ENCODE measurements at regions not wholly inside any gene's neighbourhood (a gene's known extent, or its start where the extent isn't known, plus 50 kb on each side); places are given as distances from the start of the nearest gene placed in this dataset.
"Not testable (repeated sequence)": the region's sequence is repeated elsewhere in the genome, so short reads cannot be mapped to it uniquely, and the experiment has no call there.

DNA sequence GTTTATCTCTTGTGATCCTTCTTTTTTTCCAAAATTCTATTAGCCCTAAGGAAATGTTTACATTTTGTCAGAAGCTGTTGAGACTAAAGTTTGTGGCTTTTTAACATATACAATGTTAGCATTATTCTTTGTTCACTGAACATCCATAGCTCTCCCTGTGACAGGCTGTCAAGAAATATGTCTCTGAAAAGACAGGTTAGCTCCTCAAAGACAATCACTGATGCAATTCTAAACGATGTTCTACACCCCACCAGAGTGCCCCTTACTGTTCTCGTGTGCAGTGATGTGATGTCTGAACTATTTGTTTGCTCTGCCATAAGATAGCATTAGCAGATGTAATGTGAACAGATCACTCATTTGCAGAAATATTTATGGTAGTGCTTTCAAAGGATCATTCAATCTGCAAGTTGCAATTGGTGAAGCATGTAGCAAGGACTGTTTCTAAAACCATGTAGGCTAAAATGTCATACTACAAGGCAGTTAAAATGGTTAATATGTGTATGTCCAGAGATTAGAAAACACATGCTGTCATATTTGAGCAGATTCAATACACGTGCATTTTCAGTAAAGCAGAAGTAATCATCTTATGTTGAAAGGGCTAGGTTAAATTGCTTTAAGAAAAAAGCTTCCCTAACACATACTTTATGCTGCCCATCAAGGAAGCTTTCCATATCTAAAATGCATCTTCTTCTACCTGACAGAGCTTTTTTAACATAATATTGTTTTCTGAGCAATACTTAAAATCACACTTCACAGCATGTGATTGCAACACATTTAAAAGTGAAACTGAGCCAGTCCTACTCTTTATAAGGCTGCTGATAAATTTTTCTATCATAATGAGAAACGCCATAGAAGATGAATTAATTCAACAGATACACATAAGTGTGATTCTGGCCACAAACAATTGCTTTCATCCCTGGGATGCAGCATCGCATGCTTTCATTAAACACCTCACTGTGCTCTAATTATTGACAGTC lies 285.7 kb upstream of the UBE2E3 start:
- no peak for DNase-seq

DNA sequence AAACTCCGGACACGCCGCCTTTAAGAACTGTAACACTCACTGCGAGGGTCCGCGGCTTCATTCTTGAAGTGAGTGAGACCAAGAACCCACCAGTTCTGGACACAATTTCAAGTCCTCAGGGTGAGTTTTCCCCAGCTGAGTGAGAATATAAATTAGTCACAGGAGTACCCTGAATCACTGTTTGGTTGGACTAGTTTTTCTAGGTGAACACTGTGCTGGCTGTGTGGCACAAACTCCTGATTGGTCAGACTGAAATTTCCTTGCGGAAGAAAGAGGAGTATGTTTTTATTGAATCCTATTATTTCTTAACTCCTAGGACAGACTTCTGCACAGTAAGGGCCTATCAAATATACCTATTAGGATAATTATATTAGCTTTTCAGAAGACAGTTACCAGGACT lies 288.1 kb upstream of the UBE2E3 start:
- no peak for DNase-seq

DNA sequence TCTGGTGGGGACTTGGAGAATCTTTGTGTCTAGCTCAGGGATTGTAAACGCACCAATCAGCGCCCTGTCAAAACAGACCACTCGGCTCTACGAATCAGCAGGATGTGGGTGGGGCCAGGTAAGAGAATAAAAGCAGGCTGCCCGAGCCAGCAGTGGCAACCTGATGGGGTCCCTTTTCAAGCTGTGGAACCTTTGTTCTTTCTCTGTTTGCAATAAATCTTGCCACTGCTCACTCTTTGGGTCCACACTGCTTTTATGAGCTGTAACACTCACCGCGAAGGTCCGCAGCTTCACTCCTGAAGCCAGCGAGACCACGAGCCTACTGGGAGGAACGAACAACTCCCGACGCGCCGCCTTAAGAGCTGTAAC lies 288.6 kb upstream of the UBE2E3 start:
- not testable (repeated sequence) for DNase-seq

DNA sequence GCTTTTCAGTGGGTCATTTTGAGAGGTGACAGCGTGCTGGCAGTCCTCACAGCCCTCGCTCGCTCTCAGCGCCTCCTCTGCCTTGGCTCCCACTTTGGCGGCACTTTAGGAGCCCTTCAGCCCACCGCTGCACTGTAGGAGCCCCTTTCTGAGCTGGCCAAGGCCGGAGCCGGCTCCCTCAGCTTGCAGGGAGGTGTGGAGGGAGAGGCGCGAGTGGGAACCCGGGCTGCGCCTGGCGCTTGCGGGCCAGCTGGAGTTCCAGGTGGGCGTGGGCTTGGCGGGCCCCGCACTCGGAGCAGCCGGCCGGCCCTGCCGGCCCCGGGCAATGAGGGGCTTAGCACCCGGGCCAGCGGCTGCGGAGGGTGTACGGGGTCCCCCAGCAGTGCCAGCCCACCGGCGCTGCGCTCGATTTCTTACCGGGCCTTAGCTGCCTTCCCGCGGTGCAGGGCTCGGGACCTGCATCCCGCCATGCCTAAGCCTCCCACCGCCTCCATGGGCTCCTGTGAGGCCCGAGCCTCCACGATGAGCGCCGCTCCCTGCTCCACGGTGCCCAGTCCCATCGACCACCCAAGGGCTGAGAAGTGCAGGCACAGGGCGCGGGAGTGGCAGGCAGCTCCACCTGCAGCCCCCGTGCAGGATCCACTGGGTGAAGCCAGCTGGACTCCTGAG lies 289.1 kb upstream of the UBE2E3 start:
- not testable (repeated sequence) for DNase-seq

GRCh38 chr2:180690611-180691010 lies 289.8 kb upstream of the UBE2E3 start:
- no peak for DNase-seq

GRCh38 chr2:180682871-180683270 lies 297.5 kb upstream of the UBE2E3 start:
- no peak for DNase-seq

DNA sequence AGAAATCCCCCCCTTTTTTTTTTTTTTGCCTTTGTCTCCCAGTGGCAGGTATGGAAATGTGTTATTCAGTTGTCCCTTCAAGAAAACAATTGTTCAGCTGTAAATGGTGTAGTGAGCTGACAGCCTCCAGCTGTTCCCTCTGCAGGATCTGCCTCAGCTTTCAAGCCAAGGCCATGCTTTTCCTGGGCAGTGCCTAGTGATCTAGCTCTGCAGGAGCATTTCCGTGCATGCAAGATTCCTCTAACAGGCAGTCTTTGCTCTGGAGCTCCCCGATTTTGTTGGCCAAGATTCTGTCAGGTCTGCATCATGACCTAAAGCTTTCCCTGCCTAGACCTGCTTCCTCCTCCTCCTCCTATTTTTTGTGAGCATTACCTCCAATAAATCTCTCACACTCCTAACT lies 300.7 kb upstream of the UBE2E3 start:
- DNase-seq: no peak

DNA sequence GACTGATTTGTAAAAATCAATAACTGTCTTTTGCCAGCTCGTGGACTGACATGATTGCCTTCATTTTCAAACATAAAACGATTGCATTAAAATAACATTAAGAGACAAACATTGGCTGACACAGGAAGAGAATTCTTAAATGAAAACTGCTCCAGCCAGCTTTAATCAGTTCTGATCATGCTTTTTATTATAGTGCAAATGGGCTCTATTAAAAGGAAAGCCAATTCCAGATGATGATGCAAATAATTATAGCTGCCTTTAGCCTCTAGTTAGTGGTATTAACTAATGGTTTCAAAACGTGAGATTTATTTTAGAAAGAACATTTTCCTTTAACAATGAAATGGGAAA lies 301.8 kb upstream of the UBE2E3 start:
- no peak for DNase-seq

DNA sequence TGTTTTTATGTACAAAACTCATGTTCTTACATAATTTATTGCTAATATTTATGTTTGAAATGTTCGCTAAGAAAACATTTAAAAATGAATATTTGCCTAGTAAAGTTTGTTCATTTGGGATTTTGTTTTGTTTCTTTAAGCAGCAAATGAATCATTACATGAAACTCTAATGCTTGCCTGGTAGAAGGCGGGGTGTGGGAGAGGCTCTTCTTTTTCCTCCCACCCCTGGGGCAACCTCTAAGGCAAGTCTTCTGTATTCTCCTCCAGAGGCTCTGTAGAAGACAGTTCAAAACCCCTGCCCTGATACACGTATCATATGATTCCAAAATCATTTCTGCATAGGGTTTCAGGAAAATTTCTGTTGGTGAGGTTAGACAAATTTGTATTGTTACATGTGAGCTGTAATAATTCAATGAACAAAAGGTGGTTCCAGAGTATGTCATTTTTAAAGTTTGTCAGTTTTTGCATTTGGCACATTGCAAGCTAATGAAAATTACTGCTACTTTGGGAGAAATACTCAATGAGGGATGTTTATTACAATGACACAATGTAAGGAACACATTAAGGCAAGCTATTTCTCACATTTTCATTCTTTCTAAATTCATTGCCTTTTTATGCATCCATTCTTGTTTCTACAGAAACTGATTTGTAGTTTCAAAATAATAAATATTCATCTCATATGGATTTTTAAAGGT lies 302.3 kb upstream of the UBE2E3 start:
- no peak for DNase-seq

GRCh38 chr2:180677200-180677599 lies 303.2 kb upstream of the UBE2E3 start:
- no peak for DNase-seq

DNA sequence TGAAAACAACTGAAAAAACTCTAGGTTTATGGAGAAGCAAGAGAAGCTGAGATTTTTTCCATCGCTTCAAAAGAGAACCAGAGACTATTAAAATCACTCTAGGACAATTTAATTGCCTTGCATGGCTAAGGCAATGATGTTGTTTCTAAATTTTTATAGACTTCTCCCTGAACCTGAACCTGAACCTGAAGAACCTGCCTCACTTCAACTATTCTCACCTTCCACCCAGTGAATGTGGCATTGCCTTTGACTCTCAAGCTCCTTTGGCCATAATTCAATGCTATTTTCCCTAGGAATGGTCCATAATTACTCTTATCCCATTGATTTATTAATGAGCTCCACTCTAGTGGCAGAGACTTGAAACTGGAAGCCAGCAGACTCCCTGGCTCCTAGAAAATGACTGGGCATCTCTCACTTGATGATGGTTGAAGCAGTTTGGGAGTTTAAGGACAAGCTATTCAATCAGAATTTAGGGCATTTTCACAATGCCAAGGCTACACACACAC lies 303.8 kb upstream of the UBE2E3 start:
- DNase-seq: no peak

- DNase-seq: no peak
Observed at GRCh38 chr2:180675170-180675569, 305.2 kb upstream of the UBE2E3 start.

- DNase-seq: no peak
Observed at GRCh38 chr2:180672377-180672776, 308.0 kb upstream of the UBE2E3 start.

- no peak for DNase-seq
Observed at GRCh38 chr2:180670302-180671003, 310.0 kb upstream of the UBE2E3 start.

- peak in 1 of 2 experiments; percentile 9 for DNase-seq
Observed at GRCh38 chr2:180669016-180669415, 311.4 kb upstream of the UBE2E3 start.

DNA sequence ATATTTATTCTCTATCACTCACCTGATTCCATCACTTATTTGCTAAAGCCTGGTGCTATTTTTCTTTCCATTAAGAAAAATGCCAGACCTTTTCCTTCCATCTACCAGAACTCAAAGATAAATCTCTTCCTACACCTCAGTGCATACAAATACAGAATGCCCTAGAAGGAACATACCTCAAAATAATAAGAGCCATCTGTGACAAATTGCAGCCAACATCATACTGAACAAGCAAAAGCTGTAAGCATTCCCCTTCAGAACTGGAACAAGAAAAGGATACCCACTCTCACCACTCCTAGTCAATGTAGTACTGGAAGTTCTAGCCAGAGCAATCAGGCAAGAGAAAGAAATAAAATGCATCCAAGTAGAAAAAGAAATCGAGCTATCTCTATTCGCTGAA lies 315.9 kb upstream of the UBE2E3 start:
- no peak for DNase-seq

GRCh38 chr2:180662941-180663471 lies 317.4 kb upstream of the UBE2E3 start:
- no peak for DNase-seq

GRCh38 chr2:180662521-180662920 lies 317.9 kb upstream of the UBE2E3 start:
- DNase-seq: no peak

- DNase-seq: no peak
Observed at GRCh38 chr2:180661686-180662030, 318.7 kb upstream of the UBE2E3 start.

DNA sequence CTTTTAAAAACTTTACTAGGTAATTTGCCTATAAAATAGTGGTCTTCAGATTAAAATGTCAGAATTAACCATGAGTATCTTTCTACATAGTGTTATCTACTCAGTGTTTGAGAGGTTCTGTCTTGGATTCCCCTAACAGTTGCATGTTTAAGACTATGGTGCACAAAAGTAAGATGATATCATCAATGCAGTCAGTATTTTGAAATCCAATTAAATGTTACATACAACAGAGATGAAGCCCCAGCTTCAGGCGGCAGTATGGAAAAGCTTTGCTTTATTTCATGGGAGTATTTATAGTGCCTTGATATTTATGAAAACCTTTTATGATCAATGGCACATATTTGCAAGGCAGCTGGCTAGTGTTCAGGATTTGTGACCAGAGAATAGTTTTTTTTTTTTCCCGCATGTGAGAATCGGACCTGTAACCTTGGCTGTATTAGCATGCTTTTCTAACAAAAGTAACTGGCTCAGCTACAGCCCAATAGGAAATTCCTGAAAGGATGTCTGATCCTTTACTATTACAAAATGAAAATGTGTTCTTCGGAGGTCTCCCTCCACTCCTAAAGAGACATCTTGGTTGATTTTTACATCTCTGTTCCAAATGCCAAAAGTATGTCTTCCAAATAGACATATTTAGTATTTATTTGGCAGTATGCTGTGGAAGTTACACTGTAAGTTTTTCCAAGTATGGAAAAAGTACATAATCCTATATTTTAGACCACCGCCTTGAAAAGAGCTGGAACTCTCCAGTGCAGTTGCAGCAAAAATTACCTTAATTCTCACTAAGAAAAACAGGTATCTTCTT lies 319.3 kb upstream of the UBE2E3 start:
- no peak for DNase-seq

DNA sequence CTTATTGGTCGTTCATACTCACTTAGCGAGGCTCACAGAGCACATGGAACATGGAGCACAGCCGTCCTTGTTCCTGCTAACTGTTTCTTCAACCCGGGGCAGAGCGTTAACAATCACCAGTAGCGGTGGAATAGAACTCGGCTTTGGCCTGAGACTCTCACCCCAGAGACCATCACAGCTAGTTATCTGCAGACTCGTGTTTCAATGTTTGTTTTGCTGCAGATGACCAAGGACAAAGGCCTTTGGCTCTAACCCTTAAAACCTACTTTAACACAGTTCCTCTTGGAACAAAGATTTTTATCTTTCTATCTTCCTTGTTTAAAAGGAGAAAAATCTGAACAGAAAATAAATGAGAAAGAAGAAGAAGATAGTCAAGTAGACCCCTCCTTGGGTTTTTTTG lies 320.2 kb upstream of the UBE2E3 start:
- no peak for DNase-seq

GRCh38 chr2:180657054-180657453 lies 323.4 kb upstream of the UBE2E3 start:
- DNase-seq: no peak

Measured in NCI-H1930 (cell line).